Thyroid gland (tissue), 4 donors: ENCODE measurements at regions not wholly inside any gene's neighbourhood (a gene's known extent, or its start where the extent isn't known, plus 50 kb on each side); places are given as distances from the start of the nearest gene placed in this dataset.

Source experiments
- CTCF ChIP-seq, 6 experiments: fragments of 200-600 bp in 3 of 6; fragments of 450-650 bp in 3 of 6; sonication (generic) in 3 of 6; IDR thresholded peaks; one replicate each; pipeline ENCODE4 v1.5.1; 2016 to 2019; ENCODE audit warnings: antibody characterized with exemption in 6 of 6, mild to moderate bottlenecking in 2 of 6, inconsistent platforms in 1 of 6, moderate library complexity in 1 of 6
- POLR2A ChIP-seq, 2 donors: fragments of 450-650 bp; IDR thresholded peaks; one replicate each; pipeline ENCODE4 v1.6.1; 2017; ENCODE audit warnings: antibody characterized with exemption in 2 of 2, mild to moderate bottlenecking in 2 of 2, moderate library complexity in 1 of 2

- TF ChIP-seq POLR2A (IDR thresholded peaks at IDR 0.05) (no peak), CTCF (IDR thresholded peaks at IDR 0.05) (no peak)
These were observed 1042.2 kb upstream of the CNTNAP5 start for GRCh38 chr2:122982936-122983335.
